ENCODE measurements at regions not wholly inside any gene's neighbourhood (a gene's known extent, or its start where the extent isn't known, plus 50 kb on each side); places are given as distances from the start of the nearest gene placed in this dataset.

GRCh38 chr13:76754414-76754813 lies 131.8 kb downstream of the KCTD12 start:
- H3K4me1 Mint-ChIP-seq, result no peaks in the 10 kb centered on the region
- Histone ChIP-seq H3K36me3 (ENCODE audit: insufficient read depth, low read length) (no peaks in the 10 kb centered on the region), H3K4me3 (ENCODE audit: low read length) (no peak overlapping the region), H3K4me1 (ENCODE audit: insufficient read depth, low read length) (no peaks in the 10 kb centered on the region), H3K27me3 (ENCODE audit: insufficient read depth, low read length, poor library complexity, severe bottlenecking) (no peaks in the 10 kb centered on the region), H3K27ac (ENCODE audit: low read depth, low read length) (no peak overlapping the region), H3K9me3 (ENCODE audit: low read length) (no peaks in the 10 kb centered on the region)
- peaks cover 8 to 21% of the 10 kb centered on the region in 2 donors for H3K27me3 Mint-ChIP-seq
- CTCF ChIA-PET, result no interaction called here
- H3K36me3 Mint-ChIP-seq, result no peaks in the 10 kb centered on the region
- H3K4me3 Mint-ChIP-seq, result no peak overlapping the region
- no peak for DNase-seq
- H3K9me3 Mint-ChIP-seq, result no peaks in the 10 kb centered on the region
- H3K27ac Mint-ChIP-seq, result no peak overlapping the region
- POLR2A ChIA-PET, result no interaction called here

DNA sequence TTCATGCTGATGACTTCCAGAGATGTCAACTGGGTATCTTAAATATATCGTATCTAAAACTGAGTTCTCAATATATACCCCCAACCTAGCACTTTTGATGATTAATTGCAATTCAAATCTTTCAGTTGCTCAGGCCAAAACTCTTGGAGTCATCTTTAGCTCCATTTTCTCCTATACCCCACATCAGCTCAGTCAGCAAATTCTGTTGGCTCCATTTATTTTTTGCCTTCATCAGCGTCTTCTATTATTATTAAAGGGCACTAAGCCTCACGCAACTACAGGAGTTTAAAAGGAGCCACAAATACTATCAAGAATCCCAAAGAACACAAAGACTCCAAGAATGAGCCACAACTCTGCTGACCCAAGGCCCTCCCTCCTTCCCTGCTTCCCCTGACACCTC lies 134.9 kb downstream of the KCTD12 start:
- DNase-seq, result no peak
- Histone ChIP-seq H3K4me3 (ENCODE audit: low read length) (no peak overlapping the region), H3K27ac (ENCODE audit: low read depth, low read length) (no peak overlapping the region), H3K27me3 (ENCODE audit: insufficient read depth, low read length, poor library complexity, severe bottlenecking) (no peaks in the 10 kb centered on the region), H3K4me1 (ENCODE audit: insufficient read depth, low read length) (no peaks in the 10 kb centered on the region), H3K9me3 (ENCODE audit: low read length) (no peaks in the 10 kb centered on the region), H3K36me3 (ENCODE audit: insufficient read depth, low read length) (no peaks in the 10 kb centered on the region)
- Mint-ChIP-seq H3K27me3 (peaks cover 6 to 8% of the 10 kb centered on the region in 2 donors), H3K4me3 (no peak overlapping the region), H3K4me1 (no peaks in the 10 kb centered on the region), H3K27ac (no peak overlapping the region), H3K36me3 (no peaks in the 10 kb centered on the region), H3K9me3 (peaks cover 0 to 1% (median 0%) of the 10 kb centered on the region in 5 donors)
- POLR2A ChIA-PET, result no interaction called here
- CTCF ChIA-PET, result no interaction called here

DNA sequence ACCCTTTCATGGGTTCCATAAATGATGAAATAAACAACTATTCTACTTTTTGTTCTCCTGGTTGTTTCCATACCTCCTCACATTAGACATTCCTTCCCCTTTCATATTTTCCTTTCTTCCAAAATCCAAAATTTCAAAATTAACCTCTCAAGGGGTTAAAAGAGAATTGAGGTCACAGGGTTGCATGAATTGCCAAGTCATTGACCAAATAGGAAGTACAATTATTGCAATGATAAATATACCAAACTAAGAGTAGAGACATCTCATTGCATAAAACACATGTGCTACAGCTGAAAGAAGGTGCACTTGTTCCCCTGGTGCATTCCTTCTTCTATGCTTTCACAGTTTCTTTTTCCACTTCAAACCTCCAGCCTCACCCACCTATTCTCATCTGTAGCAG lies 136.1 kb downstream of the KCTD12 start:
- Mint-ChIP-seq H3K9me3 (peaks cover 0 to 1% (median 0%) of the 10 kb centered on the region in 5 donors), H3K36me3 (no peaks in the 10 kb centered on the region), H3K4me1 (no peaks in the 10 kb centered on the region), H3K27ac (no peak overlapping the region), H3K27me3 (peaks cover 5 to 8% of the 10 kb centered on the region in 2 donors), H3K4me3 (no peak overlapping the region)
- ChIA-PET POLR2A (no interaction called here), CTCF (no interaction called here)
- H3K4me3 ChIP-seq (ENCODE audit: low read length), result no peak overlapping the region
- no peaks in the 10 kb centered on the region for H3K27me3 ChIP-seq (ENCODE audit: insufficient read depth, low read length, poor library complexity, severe bottlenecking)
- no peaks in the 10 kb centered on the region for H3K36me3 ChIP-seq (ENCODE audit: insufficient read depth, low read length)
- no peaks in the 10 kb centered on the region for H3K4me1 ChIP-seq (ENCODE audit: insufficient read depth, low read length)
- no peak overlapping the region for H3K27ac ChIP-seq (ENCODE audit: low read depth, low read length)
- no peaks in the 10 kb centered on the region for H3K9me3 ChIP-seq (ENCODE audit: low read length)
- DNase-seq, result no peak

DNA sequence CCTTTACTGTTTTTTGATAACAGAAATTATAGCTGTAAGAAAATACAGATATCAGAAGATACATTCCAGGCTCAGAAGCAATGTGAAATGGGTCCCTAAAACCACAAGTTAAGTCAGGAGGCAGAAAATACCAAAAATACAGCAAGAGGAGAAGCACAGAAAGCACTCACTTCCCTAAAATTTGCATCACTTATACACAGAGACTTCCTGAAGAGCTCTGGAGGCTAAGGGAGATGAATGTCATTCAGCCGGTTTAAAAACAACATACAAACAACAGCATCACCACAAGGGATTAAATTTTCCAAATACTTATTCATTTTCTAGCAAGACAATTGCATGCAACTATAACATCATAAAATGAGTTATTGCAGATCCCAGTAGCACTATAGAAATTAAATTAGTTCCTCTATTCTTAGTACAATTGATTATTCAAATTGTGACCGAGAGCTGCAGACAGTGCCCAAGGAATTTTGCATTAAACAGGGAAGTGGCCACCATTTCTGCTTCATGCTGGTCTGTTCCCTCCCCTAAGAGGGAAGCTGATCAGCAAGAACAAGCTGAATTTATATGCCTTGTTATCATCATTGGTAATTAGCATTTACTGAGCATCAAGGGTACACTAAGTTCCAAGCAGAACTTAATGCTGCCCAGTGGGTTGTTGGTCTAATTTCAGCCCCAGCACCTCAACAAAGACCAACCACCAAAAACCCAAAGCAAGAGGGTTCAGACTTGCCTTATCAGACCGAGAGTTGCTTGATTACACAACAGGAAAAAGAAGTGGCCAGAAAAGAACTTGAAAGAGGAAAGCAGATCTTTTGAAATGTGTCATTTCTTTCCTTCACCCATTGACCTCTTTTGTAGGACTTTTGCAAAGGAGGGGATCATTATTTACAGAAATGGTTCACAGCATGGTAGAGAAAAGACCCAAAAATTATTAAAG lies 140.7 kb downstream of the KCTD12 start:
- peaks cover 0 to 5% (median 0%) of the 10 kb centered on the region in 5 donors for H3K9me3 Mint-ChIP-seq
- H3K4me1 Mint-ChIP-seq, result no peaks in the 10 kb centered on the region
- no peak overlapping the region for H3K27ac Mint-ChIP-seq
- no peaks in the 10 kb centered on the region for H3K9me3 ChIP-seq (ENCODE audit: low read length)
- H3K36me3 Mint-ChIP-seq, result no peaks in the 10 kb centered on the region
- no peaks in the 10 kb centered on the region for H3K4me1 ChIP-seq (ENCODE audit: insufficient read depth, low read length)
- H3K36me3 ChIP-seq (ENCODE audit: insufficient read depth, low read length), result no peaks in the 10 kb centered on the region
- H3K4me3 ChIP-seq (ENCODE audit: low read length), result no peak overlapping the region
- CTCF ChIA-PET, result no interaction called here
- POLR2A ChIA-PET, result no interaction called here
- DNase-seq, result no peak
- no peak overlapping the region for H3K4me3 Mint-ChIP-seq
- no peaks in the 10 kb centered on the region for H3K27me3 ChIP-seq (ENCODE audit: insufficient read depth, low read length, poor library complexity, severe bottlenecking)
- H3K27me3 Mint-ChIP-seq, result peaks cover 0 to 22% of the 10 kb centered on the region in 2 donors
- no peak overlapping the region for H3K27ac ChIP-seq (ENCODE audit: low read depth, low read length)

DNA sequence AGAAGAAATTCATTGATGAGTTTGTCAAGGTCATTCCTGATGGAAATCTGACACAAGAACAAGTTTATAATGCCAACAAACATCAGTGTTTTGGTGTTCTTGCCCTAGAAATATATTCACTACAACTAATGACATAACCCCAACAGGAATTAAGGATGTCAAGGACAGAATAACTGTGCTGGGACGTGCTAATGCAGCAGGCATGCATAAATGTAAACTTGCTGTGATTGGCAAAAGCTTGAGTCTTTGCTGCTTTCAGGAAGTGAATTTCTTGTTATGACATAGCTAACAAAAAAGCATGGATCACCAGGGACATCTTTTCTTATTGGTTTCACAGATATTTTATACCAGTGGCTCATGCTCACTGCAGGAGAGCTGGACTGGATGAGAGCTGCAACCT lies 144.6 kb downstream of the KCTD12 start:
- Mint-ChIP-seq H3K4me1 (no peaks in the 10 kb centered on the region), H3K27me3 (peaks cover 3 to 41% of the 10 kb centered on the region in 2 donors), H3K36me3 (no peaks in the 10 kb centered on the region), H3K9me3 (peaks cover 0 to 5% (median 0%) of the 10 kb centered on the region in 5 donors), H3K27ac (no peak overlapping the region), H3K4me3 (no peak overlapping the region)
- Histone ChIP-seq H3K4me1 (ENCODE audit: insufficient read depth, low read length) (no peaks in the 10 kb centered on the region), H3K4me3 (ENCODE audit: low read length) (no peak overlapping the region), H3K9me3 (ENCODE audit: low read length) (no peaks in the 10 kb centered on the region), H3K27ac (ENCODE audit: low read depth, low read length) (no peak overlapping the region), H3K27me3 (ENCODE audit: insufficient read depth, low read length, poor library complexity, severe bottlenecking) (no peaks in the 10 kb centered on the region), H3K36me3 (ENCODE audit: insufficient read depth, low read length) (no peaks in the 10 kb centered on the region)
- CTCF ChIA-PET, result no interaction called here
- DNase-seq, result no peak
- POLR2A ChIA-PET, result no interaction called here

DNA sequence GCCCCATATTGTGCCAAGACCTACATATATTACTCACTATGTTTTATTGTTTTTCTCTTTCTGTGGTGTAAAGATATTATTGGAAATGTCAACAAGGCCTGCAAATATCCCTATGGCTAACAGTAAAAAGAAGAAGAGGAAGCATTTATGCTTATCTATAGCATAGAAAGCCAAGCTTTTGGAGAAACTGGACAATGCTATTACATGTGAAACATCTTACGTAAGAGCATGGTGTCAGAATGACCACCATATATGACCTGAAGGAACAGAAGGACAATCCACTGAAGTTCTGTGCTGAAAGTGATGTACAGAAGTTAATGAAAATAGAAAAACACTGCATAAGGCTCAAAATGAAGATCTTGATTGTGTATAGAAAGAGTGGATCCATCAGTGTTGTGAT lies 145.2 kb downstream of the KCTD12 start:
- Mint-ChIP-seq H3K36me3 (no peaks in the 10 kb centered on the region), H3K9me3 (peaks cover 0 to 5% (median 0%) of the 10 kb centered on the region in 5 donors), H3K27me3 (peaks cover 7 to 42% of the 10 kb centered on the region in 2 donors), H3K4me3 (no peak overlapping the region), H3K27ac (no peak overlapping the region), H3K4me1 (no peaks in the 10 kb centered on the region)
- H3K4me1 ChIP-seq (ENCODE audit: insufficient read depth, low read length), result no peaks in the 10 kb centered on the region
- no peak overlapping the region for H3K27ac ChIP-seq (ENCODE audit: low read depth, low read length)
- no peaks in the 10 kb centered on the region for H3K36me3 ChIP-seq (ENCODE audit: insufficient read depth, low read length)
- no peak for DNase-seq
- POLR2A ChIA-PET, result no interaction called here
- H3K9me3 ChIP-seq (ENCODE audit: low read length), result no peaks in the 10 kb centered on the region
- CTCF ChIA-PET, result no interaction called here
- H3K4me3 ChIP-seq (ENCODE audit: low read length), result no peak overlapping the region
- H3K27me3 ChIP-seq (ENCODE audit: insufficient read depth, low read length, poor library complexity, severe bottlenecking), result no peaks in the 10 kb centered on the region

DNA sequence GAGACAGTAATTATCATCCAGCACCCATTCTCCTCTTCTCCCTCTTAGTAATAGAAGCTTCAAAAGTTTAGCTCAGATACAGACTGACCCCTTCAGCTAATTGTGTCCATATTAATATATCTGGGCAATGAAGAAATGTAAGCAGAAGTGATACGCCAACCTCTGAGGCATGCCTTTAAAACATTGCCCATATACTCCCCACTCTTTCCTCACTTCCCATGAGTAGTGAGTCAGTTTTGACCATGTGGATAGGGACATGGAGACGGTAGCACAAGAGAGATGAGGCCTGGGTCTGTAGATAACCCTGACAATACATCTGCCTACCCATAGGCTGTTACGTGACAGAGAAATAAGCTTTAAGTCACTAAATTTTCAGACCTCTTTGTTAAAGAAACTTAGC lies 147.6 kb downstream of the KCTD12 start:
- H3K9me3 Mint-ChIP-seq, result peaks cover 0 to 5% (median 0%) of the 10 kb centered on the region in 5 donors
- H3K27me3 Mint-ChIP-seq, result peaks cover 7 to 41% of the 10 kb centered on the region in 2 donors
- Histone ChIP-seq H3K4me3 (ENCODE audit: low read length) (no peak overlapping the region), H3K27me3 (ENCODE audit: insufficient read depth, low read length, poor library complexity, severe bottlenecking) (no peaks in the 10 kb centered on the region), H3K27ac (ENCODE audit: low read depth, low read length) (no peak overlapping the region), H3K36me3 (ENCODE audit: insufficient read depth, low read length) (no peaks in the 10 kb centered on the region), H3K4me1 (ENCODE audit: insufficient read depth, low read length) (no peaks in the 10 kb centered on the region), H3K9me3 (ENCODE audit: low read length) (no peaks in the 10 kb centered on the region)
- DNase-seq, result no peak
- no peaks in the 10 kb centered on the region for H3K36me3 Mint-ChIP-seq
- no peak overlapping the region for H3K27ac Mint-ChIP-seq
- H3K4me3 Mint-ChIP-seq, result no peak overlapping the region
- ChIA-PET CTCF (interaction anchor here (1.2 kb wide), 1 partner anchor 44 kb away, joined by 3 read pairs; no protein-coding TSS in a partner anchor), POLR2A (no interaction called here)
- no peaks in the 10 kb centered on the region for H3K4me1 Mint-ChIP-seq

GRCh38 chr13:76737526-76737925 lies 148.7 kb downstream of the KCTD12 start:
- ChIA-PET POLR2A (interaction anchor here (0.7 kb wide), 1 partner anchor 16 kb away, joined by 7 read pairs; no protein-coding TSS in a partner anchor), CTCF (no interaction called here)
- no peak overlapping the region for H3K27ac Mint-ChIP-seq
- no peak for DNase-seq
- H3K4me1 ChIP-seq (ENCODE audit: insufficient read depth, low read length), result no peaks in the 10 kb centered on the region
- H3K36me3 Mint-ChIP-seq, result no peaks in the 10 kb centered on the region
- no peaks in the 10 kb centered on the region for H3K36me3 ChIP-seq (ENCODE audit: insufficient read depth, low read length)
- H3K27me3 Mint-ChIP-seq, result peaks cover 7 to 41% of the 10 kb centered on the region in 2 donors
- no peaks in the 10 kb centered on the region for H3K9me3 ChIP-seq (ENCODE audit: low read length)
- no peak overlapping the region for H3K27ac ChIP-seq (ENCODE audit: low read depth, low read length)
- no peak overlapping the region for H3K4me3 ChIP-seq (ENCODE audit: low read length)
- H3K4me3 Mint-ChIP-seq, result no peak overlapping the region
- no peaks in the 10 kb centered on the region for H3K27me3 ChIP-seq (ENCODE audit: insufficient read depth, low read length, poor library complexity, severe bottlenecking)
- peaks cover 0 to 5% (median 0%) of the 10 kb centered on the region in 5 donors for H3K9me3 Mint-ChIP-seq
- no peaks in the 10 kb centered on the region for H3K4me1 Mint-ChIP-seq

Measured in CD8-positive, alpha-beta memory T cell (primary cell).